Osteoblast (primary cell): ENCODE measurements at regions not wholly inside any gene's neighbourhood (a gene's known extent, or its start where the extent isn't known, plus 50 kb on each side); places are given as distances from the start of the nearest gene placed in this dataset.

Experiments
- DNase-seq: peaks from one replicate; pipeline ENCODE4 v3.0.0; 2011; ENCODE audit warnings: low spot score, mixed read lengths; ENCODE audit not compliant: insufficient read length; ENCODE audit errors: missing footprints
- H2AFZ ChIP-seq: 2 replicates; pipeline ENCODE4 v1.6.0; 2011; ENCODE audit warnings: mild to moderate bottlenecking, low read length
- H3K27ac ChIP-seq: 2 replicates; pipeline ENCODE4 v1.5.1; 2011; ENCODE audit warnings: mild to moderate bottlenecking, low read depth, low read length, moderate library complexity
- H3K27me3 ChIP-seq: 2 replicates; pipeline ENCODE4 v1.6.0; 2012; ENCODE audit warnings: mild to moderate bottlenecking, control low read depth, inconsistent platforms, low read length, moderate library complexity; ENCODE audit not compliant: insufficient read depth
- H3K36me3 ChIP-seq: 2 replicates; pipeline ENCODE4 v1.5.1; 2011; ENCODE audit warnings: mild to moderate bottlenecking, low read length, control low read depth, moderate library complexity; ENCODE audit not compliant: insufficient read depth
- H3K4me1 ChIP-seq: 2 replicates; pipeline ENCODE4 v1.5.1; 2011; ENCODE audit warnings: mild to moderate bottlenecking, low read length, control low read depth, moderate library complexity; ENCODE audit not compliant: insufficient read depth
- H3K4me2 ChIP-seq: 2 replicates; pipeline ENCODE4 v1.6.0; 2011; ENCODE audit warnings: mild to moderate bottlenecking, low read length; ENCODE audit not compliant: insufficient read depth
- H3K4me3 ChIP-seq: fragments of 200-600 bp; sonication (generic); 3 replicates; pipeline ENCODE4 v1.5.1; 2012; ENCODE audit warnings: mild to moderate bottlenecking, low read length, inconsistent platforms; ENCODE audit not compliant: insufficient read depth
- H3K79me2 ChIP-seq: 2 replicates; pipeline ENCODE4 v1.6.0; 2012; ENCODE audit warnings: mild to moderate bottlenecking, low read length, control low read depth, inconsistent platforms; ENCODE audit not compliant: insufficient read depth
- H3K9me3 ChIP-seq: 2 replicates; pipeline ENCODE4 v1.5.1; 2011; ENCODE audit warnings: low read depth, low read length, control low read depth
- H4K20me1 ChIP-seq: 2 replicates; pipeline ENCODE4 v1.6.0; 2012; ENCODE audit warnings: mild to moderate bottlenecking, low read length, control low read depth; ENCODE audit not compliant: insufficient read depth
- TF ChIP-seq, protein P1 (sequence below): IDR thresholded peaks from 2 replicates; pipeline ENCODE4 v1.5.1; 2011; ENCODE audit warnings: mild to moderate bottlenecking, low read depth, low read length, moderate library complexity; ENCODE audit errors: extremely low read depth

DNA sequence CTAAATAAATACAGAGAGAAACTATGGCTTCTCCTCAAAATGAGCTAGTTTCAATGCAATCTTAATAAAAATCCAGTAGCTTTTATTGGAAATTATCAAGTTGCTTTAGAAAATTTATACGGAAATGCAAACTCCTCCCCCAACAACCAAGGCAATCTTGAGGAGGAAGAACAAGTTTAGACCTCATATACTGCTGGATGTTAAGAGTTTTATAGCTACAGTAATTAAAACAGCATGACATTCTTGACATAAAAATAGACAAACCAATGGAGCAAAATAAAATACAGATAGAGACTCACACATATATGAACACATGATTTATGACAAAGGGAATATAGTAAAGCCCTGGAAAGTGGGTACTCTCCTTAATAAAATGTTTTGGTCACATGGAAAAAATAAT lies 368.7 kb downstream of the C12orf75 start:
- no peaks in the 10 kb centered on the region for H3K79me2 ChIP-seq
- TF ChIP-seq, protein P1, sequence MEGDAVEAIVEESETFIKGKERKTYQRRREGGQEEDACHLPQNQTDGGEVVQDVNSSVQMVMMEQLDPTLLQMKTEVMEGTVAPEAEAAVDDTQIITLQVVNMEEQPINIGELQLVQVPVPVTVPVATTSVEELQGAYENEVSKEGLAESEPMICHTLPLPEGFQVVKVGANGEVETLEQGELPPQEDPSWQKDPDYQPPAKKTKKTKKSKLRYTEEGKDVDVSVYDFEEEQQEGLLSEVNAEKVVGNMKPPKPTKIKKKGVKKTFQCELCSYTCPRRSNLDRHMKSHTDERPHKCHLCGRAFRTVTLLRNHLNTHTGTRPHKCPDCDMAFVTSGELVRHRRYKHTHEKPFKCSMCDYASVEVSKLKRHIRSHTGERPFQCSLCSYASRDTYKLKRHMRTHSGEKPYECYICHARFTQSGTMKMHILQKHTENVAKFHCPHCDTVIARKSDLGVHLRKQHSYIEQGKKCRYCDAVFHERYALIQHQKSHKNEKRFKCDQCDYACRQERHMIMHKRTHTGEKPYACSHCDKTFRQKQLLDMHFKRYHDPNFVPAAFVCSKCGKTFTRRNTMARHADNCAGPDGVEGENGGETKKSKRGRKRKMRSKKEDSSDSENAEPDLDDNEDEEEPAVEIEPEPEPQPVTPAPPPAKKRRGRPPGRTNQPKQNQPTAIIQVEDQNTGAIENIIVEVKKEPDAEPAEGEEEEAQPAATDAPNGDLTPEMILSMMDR = no peak
- no peaks in the 10 kb centered on the region for H3K27me3 ChIP-seq

DNA sequence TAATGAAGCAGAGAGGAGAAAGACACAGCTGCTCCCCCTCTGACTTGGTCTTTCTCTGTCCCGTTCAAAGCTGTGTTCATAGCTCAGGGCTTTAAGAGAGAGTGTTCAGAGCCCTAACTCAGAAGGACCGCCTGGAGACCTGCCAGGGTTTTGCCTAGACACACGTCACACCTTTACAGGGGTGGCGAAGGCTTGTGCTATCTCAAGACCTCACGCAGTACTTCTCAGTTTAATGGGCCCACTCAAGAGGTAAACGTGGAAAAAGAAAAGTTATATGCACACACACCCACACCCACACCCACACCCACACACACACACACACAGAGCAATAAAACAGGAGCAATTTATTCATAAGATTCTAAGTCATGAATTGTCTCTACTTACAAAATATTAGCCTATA lies 374.3 kb downstream of the C12orf75 start:
- DNase-seq = no peak
- Histone ChIP-seq H3K27me3 (no peaks in the 10 kb centered on the region), H3K9me3 (no peaks in the 10 kb centered on the region), H2AFZ (no peak overlapping the region), H3K4me3 (no peak overlapping the region), H3K79me2 (no peaks in the 10 kb centered on the region), H3K27ac (no peak overlapping the region), H3K4me1 (peaks cover 10% of the 10 kb centered on the region), H3K36me3 (no peaks in the 10 kb centered on the region), H4K20me1 (no peaks in the 10 kb centered on the region), H3K4me2 (no peak overlapping the region)
- TF ChIP-seq, protein P1 = no peak

More for the DNA sequence above, 368.7 kb downstream of the C12orf75 start:
- no peak for DNase-seq
- no peak overlapping the region for H3K27ac ChIP-seq
- H3K4me2 ChIP-seq = no peak overlapping the region
- no peaks in the 10 kb centered on the region for H3K9me3 ChIP-seq
- no peaks in the 10 kb centered on the region for H3K36me3 ChIP-seq
- no peaks in the 10 kb centered on the region for H4K20me1 ChIP-seq
- H3K4me3 ChIP-seq = no peak overlapping the region
- H3K4me1 ChIP-seq = no peaks in the 10 kb centered on the region
- H2AFZ ChIP-seq = no peak overlapping the region

DNA sequence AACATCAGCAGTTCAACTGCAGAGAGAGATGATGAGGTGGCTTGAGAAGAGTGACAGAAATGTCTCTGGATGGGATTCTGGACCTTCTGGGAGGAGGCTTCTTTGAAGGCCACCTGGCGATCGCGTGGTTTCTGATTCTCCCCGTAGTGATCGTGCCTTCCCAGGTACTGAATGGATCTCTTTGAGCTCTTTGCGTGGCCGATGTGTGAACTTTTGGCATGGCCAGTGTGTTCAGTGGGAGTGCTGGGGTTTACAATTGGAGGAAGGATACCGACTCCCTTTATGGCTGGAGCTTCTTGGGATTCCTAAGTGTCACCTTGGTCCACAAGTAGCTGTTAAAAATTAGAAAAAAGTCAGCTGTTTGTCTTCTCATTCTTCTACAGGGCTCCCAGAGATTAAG lies 374.7 kb downstream of the C12orf75 start:
- no peaks in the 10 kb centered on the region for H3K36me3 ChIP-seq
- H3K27ac ChIP-seq = no peak overlapping the region
- no peaks in the 10 kb centered on the region for H3K79me2 ChIP-seq
- peaks cover 1% of the 10 kb centered on the region for H3K27me3 ChIP-seq
- peaks cover 10% of the 10 kb centered on the region for H3K4me1 ChIP-seq
- H3K4me3 ChIP-seq = no peak overlapping the region
- no peak for DNase-seq
- no peaks in the 10 kb centered on the region for H3K9me3 ChIP-seq
- H2AFZ ChIP-seq = no peak overlapping the region
- no peak overlapping the region for H3K4me2 ChIP-seq
- TF ChIP-seq, protein P1 = no peak
- no peaks in the 10 kb centered on the region for H4K20me1 ChIP-seq

DNA sequence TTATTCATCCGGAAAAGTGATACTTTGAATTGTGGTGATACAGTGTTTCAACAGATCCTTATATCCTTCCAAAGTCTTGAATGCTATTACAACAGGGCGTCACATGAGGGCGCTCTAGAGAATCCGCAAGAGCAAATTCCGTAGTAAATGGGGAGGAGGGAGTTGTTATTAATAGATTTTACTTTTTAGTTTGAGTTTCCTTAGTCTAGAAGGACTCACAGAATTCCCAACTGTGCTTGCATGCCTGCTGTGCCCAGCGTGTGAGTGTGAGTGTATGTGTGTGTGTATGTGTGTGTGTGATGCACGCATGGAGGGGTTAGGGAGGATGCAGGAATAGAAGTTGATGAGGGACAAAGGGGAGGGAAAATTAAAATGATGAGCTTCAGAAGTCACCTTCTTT lies 375.3 kb downstream of the C12orf75 start:
- no peak overlapping the region for H3K27ac ChIP-seq
- H3K4me3 ChIP-seq = no peak overlapping the region
- H3K27me3 ChIP-seq = peaks cover 4% of the 10 kb centered on the region
- DNase-seq = peak; percentile 59
- H4K20me1 ChIP-seq = no peaks in the 10 kb centered on the region
- H3K36me3 ChIP-seq = no peaks in the 10 kb centered on the region
- TF ChIP-seq, protein P1 = peak; percentile 84
- peak overlapping the region; percentile 18 for H3K4me2 ChIP-seq
- H3K4me1 ChIP-seq = peaks cover 10% of the 10 kb centered on the region
- no peak overlapping the region for H2AFZ ChIP-seq
- no peaks in the 10 kb centered on the region for H3K9me3 ChIP-seq
- H3K79me2 ChIP-seq = no peaks in the 10 kb centered on the region
